ENCODE measurements at regions not wholly inside any gene's neighbourhood (a gene's known extent, or its start where the extent isn't known, plus 50 kb on each side); places are given as distances from the start of the nearest gene placed in this dataset.

- Histone ChIP-seq H3K23me2 (ENCODE audit: insufficient read length, low read depth, low read length, poor library complexity, severe bottlenecking) (no peaks in the 10 kb centered on the region), H3K14ac (ENCODE audit: insufficient read depth, low read length) (no peak overlapping the region), H2BK15ac (ENCODE audit: low read depth, low read length) (no peak overlapping the region), H4K20me1 (ENCODE audit: control insufficient read depth, insufficient read depth, insufficient read length) (no peaks in the 10 kb centered on the region), H3K4me2 (ENCODE audit: insufficient read depth, insufficient read length, low read length) (no peak overlapping the region), H2BK20ac (ENCODE audit: low read depth, low read length, poor library complexity, severe bottlenecking) (no peak overlapping the region), H3K27ac (ENCODE audit: insufficient read length, low read depth, low read length) (no peak overlapping the region), H4K8ac (replicated peaks; ENCODE audit: insufficient read length, low read depth, low read length) (no peak overlapping the region), H3K4me1 (ENCODE audit: insufficient read depth, low read length) (no peaks in the 10 kb centered on the region), H3K23ac (ENCODE audit: insufficient read length, low read depth, low read length) (no peak overlapping the region), H2AFZ (ENCODE audit: low read length) (no peak overlapping the region), H2BK120ac (ENCODE audit: low read depth, low read length, poor library complexity, severe bottlenecking) (no peak overlapping the region), H3T11ph (ENCODE audit: low read length) (no peak overlapping the region), H4K91ac (ENCODE audit: insufficient read length, low read depth, low read length) (no peak overlapping the region), H2BK5ac (ENCODE audit: insufficient read length, low read length) (no peak overlapping the region), H3K27me3 (ENCODE audit: insufficient read depth, low read length) (no peaks in the 10 kb centered on the region), H3K18ac (ENCODE audit: insufficient read length, low read depth, low read length) (no peak overlapping the region), H3K9ac (ENCODE audit: extremely low read depth, insufficient read length, low read length) (no peak overlapping the region), H3K4ac (ENCODE audit: low read depth, low read length) (no peak overlapping the region), H4K5ac (ENCODE audit: insufficient read length, low read depth, low read length) (no peak overlapping the region), H3K79me1 (ENCODE audit: insufficient read depth, low read depth, low read length, poor library complexity, severe bottlenecking) (no peaks in the 10 kb centered on the region), H2AK5ac (ENCODE audit: insufficient read length, low read length) (no peak overlapping the region), H3K79me2 (ENCODE audit: insufficient read depth, low read length) (no peaks in the 10 kb centered on the region), H2BK12ac (ENCODE audit: insufficient read length, low read depth, low read length) (no peak overlapping the region), H3K56ac (ENCODE audit: insufficient read length, low read depth, low read length) (no peak overlapping the region), H3K9me3 (ENCODE audit: control insufficient read depth, low read depth, low read length) (no peaks in the 10 kb centered on the region)
- peaks cover 4% of the 10 kb centered on the region; the same call in 1 of the 2 replicates for H3K27me3 Mint-ChIP-seq (ENCODE audit: low read depth)
- no peak overlapping the region for H3K27ac Mint-ChIP-seq
- no peak for DNase-seq
- TF ChIP-seq, protein P1, sequence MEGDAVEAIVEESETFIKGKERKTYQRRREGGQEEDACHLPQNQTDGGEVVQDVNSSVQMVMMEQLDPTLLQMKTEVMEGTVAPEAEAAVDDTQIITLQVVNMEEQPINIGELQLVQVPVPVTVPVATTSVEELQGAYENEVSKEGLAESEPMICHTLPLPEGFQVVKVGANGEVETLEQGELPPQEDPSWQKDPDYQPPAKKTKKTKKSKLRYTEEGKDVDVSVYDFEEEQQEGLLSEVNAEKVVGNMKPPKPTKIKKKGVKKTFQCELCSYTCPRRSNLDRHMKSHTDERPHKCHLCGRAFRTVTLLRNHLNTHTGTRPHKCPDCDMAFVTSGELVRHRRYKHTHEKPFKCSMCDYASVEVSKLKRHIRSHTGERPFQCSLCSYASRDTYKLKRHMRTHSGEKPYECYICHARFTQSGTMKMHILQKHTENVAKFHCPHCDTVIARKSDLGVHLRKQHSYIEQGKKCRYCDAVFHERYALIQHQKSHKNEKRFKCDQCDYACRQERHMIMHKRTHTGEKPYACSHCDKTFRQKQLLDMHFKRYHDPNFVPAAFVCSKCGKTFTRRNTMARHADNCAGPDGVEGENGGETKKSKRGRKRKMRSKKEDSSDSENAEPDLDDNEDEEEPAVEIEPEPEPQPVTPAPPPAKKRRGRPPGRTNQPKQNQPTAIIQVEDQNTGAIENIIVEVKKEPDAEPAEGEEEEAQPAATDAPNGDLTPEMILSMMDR (conservative IDR thresholded peaks at IDR 0.05), result no peak
- no CpG with 5 or more reads among the region's 3 CpGs for WGBS (ENCODE audit: extremely low coverage, insufficient read length, low lambda C conversion rate)
- no peak overlapping the region for H3K4me3 Mint-ChIP-seq
- H3K36me3 Mint-ChIP-seq (ENCODE audit: insufficient read depth in 1 of 3, low read depth in 3 of 3), result no peaks in the 10 kb centered on the region
- no peaks in the 10 kb centered on the region for H3K4me1 Mint-ChIP-seq
- H3K9me3 Mint-ChIP-seq, result peaks cover 3 to 13% of the 10 kb centered on the region in 2 experiments; a peak in 1 of 5 replicates
Measured at GRCh38 chr2:103213028-103213542, 451.3 kb downstream of the TMEM182 start.
